ENCODE measurements at regions not wholly inside any gene's neighbourhood (a gene's known extent, or its start where the extent isn't known, plus 50 kb on each side); places are given as distances from the start of the nearest gene placed in this dataset.

GRCh38 chr1:228994676-228995594 lies 259.7 kb downstream of the RHOU start:
- Histone ChIP-seq H3K36me3 (ENCODE audit: insufficient read depth, low read depth, low read length) (no peaks in the 10 kb centered on the region), H3K4me1 (ENCODE audit: insufficient read depth, low read length) (peaks cover 10% of the 10 kb centered on the region; the same call in 1 of the 2 replicates), H3K27me3 (ENCODE audit: insufficient read depth, low read length) (no peaks in the 10 kb centered on the region), H3K9me3 (ENCODE audit: insufficient read depth, low read depth, low read length) (no peaks in the 10 kb centered on the region), H3K4me3 (ENCODE audit: low read length) (no peak overlapping the region), H3K9ac (ENCODE audit: low read depth, low read length) (no peak overlapping the region), H3K27ac (ENCODE audit: low read length) (no peak overlapping the region)

DNA sequence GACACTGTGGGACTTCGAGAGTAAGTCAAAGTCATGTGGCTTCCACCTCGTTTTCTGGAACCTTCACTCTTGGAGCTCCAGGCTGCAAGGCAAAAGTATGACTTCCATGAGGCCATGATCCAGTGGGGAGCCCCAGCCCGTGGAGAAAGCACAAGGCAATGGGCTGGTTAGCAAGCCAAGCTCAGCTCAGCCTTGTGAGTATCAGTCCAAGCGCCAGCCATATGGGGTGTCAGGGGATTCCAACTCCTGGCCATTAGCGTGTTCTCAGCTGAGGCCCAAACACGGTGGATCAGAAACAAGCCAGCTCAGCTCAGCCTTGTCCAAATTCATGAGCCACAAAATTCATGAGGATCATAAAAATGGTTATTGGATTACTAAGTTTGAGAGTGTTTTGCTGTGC lies 261.0 kb downstream of the RHOU start:
- Histone ChIP-seq H3K27ac (ENCODE audit: low read length) (no peak overlapping the region), H3K9me3 (ENCODE audit: insufficient read depth, low read depth, low read length) (no peaks in the 10 kb centered on the region), H3K4me1 (ENCODE audit: insufficient read depth, low read length) (peaks cover 10% of the 10 kb centered on the region; the same call in 1 of the 2 replicates), H3K4me3 (ENCODE audit: low read length) (no peak overlapping the region), H3K9ac (ENCODE audit: low read depth, low read length) (no peak overlapping the region), H3K27me3 (ENCODE audit: insufficient read depth, low read length) (no peaks in the 10 kb centered on the region), H3K36me3 (ENCODE audit: insufficient read depth, low read depth, low read length) (no peaks in the 10 kb centered on the region)

- H3K27ac ChIP-seq (ENCODE audit: low read length) = no peak overlapping the region
- no peak overlapping the region for H3K4me3 ChIP-seq (ENCODE audit: low read length)
- no peaks in the 10 kb centered on the region for H3K36me3 ChIP-seq (ENCODE audit: insufficient read depth, low read depth, low read length)
- no peak overlapping the region for H3K9ac ChIP-seq (ENCODE audit: low read depth, low read length)
- H3K4me1 ChIP-seq (ENCODE audit: insufficient read depth, low read length) = peaks cover 10% of the 10 kb centered on the region; the same call in 1 of the 2 replicates
- H3K27me3 ChIP-seq (ENCODE audit: insufficient read depth, low read length) = no peaks in the 10 kb centered on the region
- H3K9me3 ChIP-seq (ENCODE audit: insufficient read depth, low read depth, low read length) = no peaks in the 10 kb centered on the region
Observed at GRCh38 chr1:228997721-228998144, 262.5 kb downstream of the RHOU start.

DNA sequence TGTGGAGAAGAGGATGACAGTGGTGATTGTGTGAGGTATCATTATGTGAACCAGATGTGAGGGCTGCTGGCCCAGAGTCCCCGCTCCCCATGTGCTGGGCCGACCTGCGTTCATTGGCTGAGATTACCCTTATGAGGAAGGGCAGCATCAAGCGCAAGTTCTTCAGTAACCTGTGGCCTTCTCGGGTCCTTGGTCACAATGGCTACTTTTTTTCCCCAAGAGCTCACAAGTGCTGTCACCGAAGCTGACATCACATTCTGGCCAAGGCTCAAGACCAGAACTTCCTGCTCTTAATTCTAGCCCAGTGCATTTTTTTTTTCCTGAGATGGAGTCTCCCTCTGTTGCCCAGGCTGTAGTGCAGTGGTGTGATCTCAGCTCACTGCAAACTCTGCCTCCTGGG lies 262.9 kb downstream of the RHOU start:
- no peak overlapping the region for H3K4me3 ChIP-seq (ENCODE audit: low read length)
- no peak overlapping the region for H3K27ac ChIP-seq (ENCODE audit: low read length)
- H3K36me3 ChIP-seq (ENCODE audit: insufficient read depth, low read depth, low read length) = no peaks in the 10 kb centered on the region
- H3K9ac ChIP-seq (ENCODE audit: low read depth, low read length) = no peak overlapping the region
- H3K4me1 ChIP-seq (ENCODE audit: insufficient read depth, low read length) = peaks cover 5% of the 10 kb centered on the region; the same call in 1 of the 2 replicates
- no peaks in the 10 kb centered on the region for H3K9me3 ChIP-seq (ENCODE audit: insufficient read depth, low read depth, low read length)
- H3K27me3 ChIP-seq (ENCODE audit: insufficient read depth, low read length) = no peaks in the 10 kb centered on the region

- Histone ChIP-seq H3K27ac (ENCODE audit: low read length) (no peak overlapping the region), H3K4me3 (ENCODE audit: low read length) (no peak overlapping the region), H3K9me3 (ENCODE audit: insufficient read depth, low read depth, low read length) (no peaks in the 10 kb centered on the region), H3K36me3 (ENCODE audit: insufficient read depth, low read depth, low read length) (no peaks in the 10 kb centered on the region), H3K9ac (ENCODE audit: low read depth, low read length) (no peak overlapping the region), H3K4me1 (ENCODE audit: insufficient read depth, low read length) (peaks cover 4% of the 10 kb centered on the region; the same call in 1 of the 2 replicates), H3K27me3 (ENCODE audit: insufficient read depth, low read length) (no peaks in the 10 kb centered on the region)
Observed at GRCh38 chr1:228999446-229000170, 264.3 kb downstream of the RHOU start.

DNA sequence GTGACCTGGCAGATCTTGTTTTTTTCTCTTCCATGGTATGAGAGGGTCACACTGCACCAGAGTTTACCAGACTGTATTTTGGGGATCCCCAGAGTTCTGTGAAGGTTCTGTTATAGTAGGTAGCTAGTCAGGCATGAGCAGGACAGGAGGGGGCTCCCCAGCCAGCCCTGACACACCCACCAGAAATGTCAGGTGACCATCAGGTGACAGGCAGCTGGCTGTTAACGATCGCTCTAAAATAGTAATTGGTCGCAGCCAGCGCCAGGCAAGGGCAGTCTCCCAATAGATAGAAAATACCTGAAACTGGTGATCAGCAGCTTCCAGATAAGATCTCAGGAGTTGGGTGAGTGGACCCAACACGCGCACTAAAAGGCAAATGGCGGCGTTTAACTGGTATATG lies 264.9 kb downstream of the RHOU start:
- peaks cover 4% of the 10 kb centered on the region; the same call in 1 of the 2 replicates for H3K4me1 ChIP-seq (ENCODE audit: insufficient read depth, low read length)
- H3K9me3 ChIP-seq (ENCODE audit: insufficient read depth, low read depth, low read length) = no peaks in the 10 kb centered on the region
- H3K27ac ChIP-seq (ENCODE audit: low read length) = no peak overlapping the region
- no peak overlapping the region for H3K9ac ChIP-seq (ENCODE audit: low read depth, low read length)
- H3K4me3 ChIP-seq (ENCODE audit: low read length) = no peak overlapping the region
- no peaks in the 10 kb centered on the region for H3K27me3 ChIP-seq (ENCODE audit: insufficient read depth, low read length)
- no peaks in the 10 kb centered on the region for H3K36me3 ChIP-seq (ENCODE audit: insufficient read depth, low read depth, low read length)

DNA sequence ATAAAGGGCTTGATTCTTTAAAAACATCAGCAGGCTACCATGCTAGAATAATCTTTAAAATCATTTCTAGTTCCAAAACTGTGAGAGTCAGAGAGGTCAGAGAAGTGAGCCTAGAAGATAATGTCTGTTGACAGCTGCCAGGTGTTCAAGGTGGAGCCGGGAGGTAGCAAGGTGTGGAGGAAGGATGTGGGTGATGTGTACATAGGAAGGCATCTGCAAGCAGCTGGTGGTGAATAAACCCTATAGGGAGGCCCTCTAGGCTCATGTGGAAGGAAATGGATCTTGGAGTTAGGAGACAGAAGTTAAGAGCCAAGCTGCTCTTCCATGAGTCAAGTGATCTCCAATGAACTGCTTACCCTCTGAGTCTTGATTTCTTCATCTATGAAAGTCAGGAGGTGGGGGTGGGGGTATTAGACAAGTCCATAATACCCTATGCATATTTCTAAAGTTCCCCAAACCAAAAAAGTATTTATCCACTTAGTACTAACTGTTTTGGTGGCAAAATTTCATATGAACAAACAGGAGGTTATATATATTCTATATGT lies 266.3 kb downstream of the RHOU start:
- peaks cover 4% of the 10 kb centered on the region; the same call in 1 of the 2 replicates for H3K4me1 ChIP-seq (ENCODE audit: insufficient read depth, low read length)
- H3K27me3 ChIP-seq (ENCODE audit: insufficient read depth, low read length) = no peaks in the 10 kb centered on the region
- no peak overlapping the region for H3K9ac ChIP-seq (ENCODE audit: low read depth, low read length)

DNA sequence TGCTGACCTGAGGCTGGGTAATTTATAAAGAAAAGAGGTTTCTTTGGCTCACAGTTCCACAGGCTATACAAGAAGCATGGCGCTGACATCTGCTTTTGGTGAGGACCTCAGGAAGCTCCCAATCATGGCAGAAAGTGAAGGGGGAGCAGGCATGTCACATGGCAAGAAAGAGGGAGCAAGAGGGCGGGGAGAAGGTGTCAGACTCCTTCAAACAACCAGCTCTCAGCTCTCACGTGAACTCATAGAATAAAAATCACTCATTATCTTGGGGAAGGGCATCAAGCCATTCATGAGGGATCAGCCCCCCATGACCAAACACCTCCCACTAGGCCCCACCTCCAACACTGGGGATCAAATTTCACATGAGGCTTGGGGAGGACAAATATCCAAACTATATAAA lies 266.8 kb downstream of the RHOU start:
- peaks cover 1% of the 10 kb centered on the region; the same call in 1 of the 2 replicates for H3K4me1 ChIP-seq (ENCODE audit: insufficient read depth, low read length)
- no peak overlapping the region for H3K27ac ChIP-seq (ENCODE audit: low read length)
- no peak overlapping the region for H3K9ac ChIP-seq (ENCODE audit: low read depth, low read length)

More for the DNA sequence above, 266.3 kb downstream of the RHOU start:
- no peak overlapping the region for H3K4me3 ChIP-seq (ENCODE audit: low read length)
- H3K27ac ChIP-seq (ENCODE audit: low read length) = no peak overlapping the region
- H3K9me3 ChIP-seq (ENCODE audit: insufficient read depth, low read depth, low read length) = no peaks in the 10 kb centered on the region
- H3K36me3 ChIP-seq (ENCODE audit: insufficient read depth, low read depth, low read length) = no peaks in the 10 kb centered on the region

GRCh38 chr1:229002451-229002960 lies 267.2 kb downstream of the RHOU start:
- Histone ChIP-seq H3K4me3 (ENCODE audit: low read length) (no peak overlapping the region), H3K9me3 (ENCODE audit: insufficient read depth, low read depth, low read length) (no peaks in the 10 kb centered on the region), H3K27me3 (ENCODE audit: insufficient read depth, low read length) (no peaks in the 10 kb centered on the region), H3K9ac (ENCODE audit: low read depth, low read length) (no peak overlapping the region), H3K27ac (ENCODE audit: low read length) (no peak overlapping the region), H3K4me1 (ENCODE audit: insufficient read depth, low read length) (no peaks in the 10 kb centered on the region; the same call in 1 of the 2 replicates), H3K36me3 (ENCODE audit: insufficient read depth, low read depth, low read length) (no peaks in the 10 kb centered on the region)

More for the DNA sequence above, 266.8 kb downstream of the RHOU start:
- no peaks in the 10 kb centered on the region for H3K36me3 ChIP-seq (ENCODE audit: insufficient read depth, low read depth, low read length)
- no peaks in the 10 kb centered on the region for H3K27me3 ChIP-seq (ENCODE audit: insufficient read depth, low read length)
- no peak overlapping the region for H3K4me3 ChIP-seq (ENCODE audit: low read length)
- no peaks in the 10 kb centered on the region for H3K9me3 ChIP-seq (ENCODE audit: insufficient read depth, low read depth, low read length)

- H3K27ac ChIP-seq (ENCODE audit: low read length) = no peak overlapping the region
- no peak overlapping the region for H3K9ac ChIP-seq (ENCODE audit: low read depth, low read length)
- no peak overlapping the region for H3K4me3 ChIP-seq (ENCODE audit: low read length)
- no peaks in the 10 kb centered on the region; the same call in 1 of the 2 replicates for H3K4me1 ChIP-seq (ENCODE audit: insufficient read depth, low read length)
- H3K9me3 ChIP-seq (ENCODE audit: insufficient read depth, low read depth, low read length) = no peaks in the 10 kb centered on the region
- H3K36me3 ChIP-seq (ENCODE audit: insufficient read depth, low read depth, low read length) = no peaks in the 10 kb centered on the region
- no peaks in the 10 kb centered on the region for H3K27me3 ChIP-seq (ENCODE audit: insufficient read depth, low read length)
Observed at GRCh38 chr1:229003233-229004031, 267.5 kb upstream of the RAB4A start.
